Stimulated activated CD4-positive, alpha-beta T cell treated with anti-CD3 and anti-CD28 coated beads, TNF-alpha, amount 100 ng/mL, for 4 hours (primary cell): ENCODE measurements at regions not wholly inside any gene's neighbourhood (a gene's known extent, or its start where the extent isn't known, plus 50 kb on each side); places are given as distances from the start of the nearest gene placed in this dataset.

Experiments
- DNase-seq, 3 experiments: peaks; one replicate each; pipeline ENCODE4 v3.0.0-alpha.2; 2020; ENCODE audit warnings: low read depth in 3 of 3

GRCh38 chr13:78022164-78022877 lies 103.7 kb upstream of the EDNRB start:
- DNase-seq: peak in 1 of 3 experiments; percentile 9

GRCh38 chr13:78020861-78021260 lies 102.2 kb upstream of the EDNRB start:
- DNase-seq: no peak

- no peak for DNase-seq
These were observed 97.2 kb upstream of the EDNRB start for GRCh38 chr13:78015782-78016181.

GRCh38 chr13:78012046-78012445 lies 93.4 kb upstream of the EDNRB start:
- DNase-seq: no peak

- no peak for DNase-seq
These were observed 86.2 kb upstream of the EDNRB start for GRCh38 chr13:78004821-78005220.

- no peak for DNase-seq
These were observed 81.1 kb upstream of the EDNRB start for GRCh38 chr13:77999746-78000145.

GRCh38 chr13:77994166-77994565 lies 75.5 kb upstream of the EDNRB start:
- no peak for DNase-seq

- no peak for DNase-seq
These were observed 72.4 kb upstream of the EDNRB start for GRCh38 chr13:77991003-77991402.

GRCh38 chr13:77989281-77989680 lies 70.7 kb upstream of the EDNRB start:
- DNase-seq: no peak

GRCh38 chr13:77988355-77988754 lies 69.7 kb upstream of the EDNRB start:
- no peak for DNase-seq

GRCh38 chr13:77986713-77987112 lies 68.1 kb upstream of the EDNRB start:
- no peak for DNase-seq

GRCh38 chr13:77985866-77986636 lies 67.4 kb upstream of the EDNRB start:
- no peak for DNase-seq

- no peak for DNase-seq
These were observed 62.8 kb upstream of the EDNRB start for GRCh38 chr13:77981281-77981881.

- DNase-seq: no peak
These were observed 62.0 kb upstream of the EDNRB start for GRCh38 chr13:77980592-77980991.

- DNase-seq: no peak
These were observed 61.2 kb upstream of the EDNRB start for GRCh38 chr13:77979721-77980385.

- DNase-seq: no peak
These were observed 56.9 kb upstream of the EDNRB start for GRCh38 chr13:77975358-77976042.

GRCh38 chr13:77969299-77969698 lies 50.7 kb upstream of the EDNRB start:
- no peak for DNase-seq
